ENCODE measurements at regions not wholly inside any gene's neighbourhood (a gene's known extent, or its start where the extent isn't known, plus 50 kb on each side); places are given as distances from the start of the nearest gene placed in this dataset.

- DNase-seq (ENCODE audit: low read depth): no peak
- no peak overlapping the region for H3K4me3 ChIP-seq (ENCODE audit: low read length)
- TF ChIP-seq, protein P1, sequence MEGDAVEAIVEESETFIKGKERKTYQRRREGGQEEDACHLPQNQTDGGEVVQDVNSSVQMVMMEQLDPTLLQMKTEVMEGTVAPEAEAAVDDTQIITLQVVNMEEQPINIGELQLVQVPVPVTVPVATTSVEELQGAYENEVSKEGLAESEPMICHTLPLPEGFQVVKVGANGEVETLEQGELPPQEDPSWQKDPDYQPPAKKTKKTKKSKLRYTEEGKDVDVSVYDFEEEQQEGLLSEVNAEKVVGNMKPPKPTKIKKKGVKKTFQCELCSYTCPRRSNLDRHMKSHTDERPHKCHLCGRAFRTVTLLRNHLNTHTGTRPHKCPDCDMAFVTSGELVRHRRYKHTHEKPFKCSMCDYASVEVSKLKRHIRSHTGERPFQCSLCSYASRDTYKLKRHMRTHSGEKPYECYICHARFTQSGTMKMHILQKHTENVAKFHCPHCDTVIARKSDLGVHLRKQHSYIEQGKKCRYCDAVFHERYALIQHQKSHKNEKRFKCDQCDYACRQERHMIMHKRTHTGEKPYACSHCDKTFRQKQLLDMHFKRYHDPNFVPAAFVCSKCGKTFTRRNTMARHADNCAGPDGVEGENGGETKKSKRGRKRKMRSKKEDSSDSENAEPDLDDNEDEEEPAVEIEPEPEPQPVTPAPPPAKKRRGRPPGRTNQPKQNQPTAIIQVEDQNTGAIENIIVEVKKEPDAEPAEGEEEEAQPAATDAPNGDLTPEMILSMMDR (conservative IDR thresholded peaks at IDR 0.05; ENCODE audit: low read length): no peak
These were observed 69.5 kb upstream of the IER5L start for GRCh38 chr9:129247285-129248153.

DNA sequence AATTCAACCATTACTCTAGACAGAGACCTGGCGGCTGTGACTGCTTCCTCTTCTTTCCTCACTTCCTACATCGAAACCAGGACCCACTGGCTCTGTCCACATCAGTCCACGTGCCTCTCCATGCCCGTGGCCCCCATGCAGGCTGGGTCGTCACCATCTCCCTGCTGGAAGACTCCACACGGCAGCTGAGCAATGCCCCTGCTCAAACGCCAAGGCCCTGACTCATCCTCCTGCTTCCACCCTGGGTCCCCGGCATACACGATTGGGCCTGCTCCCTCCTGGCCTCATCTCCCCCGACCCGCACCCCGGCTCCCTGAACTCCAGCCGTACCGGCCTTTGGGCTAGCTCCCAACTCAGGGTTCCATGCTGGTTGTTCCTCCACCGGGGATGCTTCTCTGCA, 67.2 kb upstream of the IER5L start:
- no peak for DNase-seq (ENCODE audit: low read depth)

GRCh38 chr9:129242971-129243561, 65.0 kb upstream of the IER5L start:
- TF ChIP-seq, protein P1 (conservative IDR thresholded peaks at IDR 0.05; ENCODE audit: low read length): peak; percentile 19
- DNase-seq (ENCODE audit: low read depth): peak; percentile 72
- no peak overlapping the region for H3K4me3 ChIP-seq (ENCODE audit: low read length)

More for the DNA sequence above, 67.2 kb upstream of the IER5L start:
- TF ChIP-seq, protein P1 (conservative IDR thresholded peaks at IDR 0.05; ENCODE audit: low read length): no peak
- no peak overlapping the region for H3K4me3 ChIP-seq (ENCODE audit: low read length)

DNA sequence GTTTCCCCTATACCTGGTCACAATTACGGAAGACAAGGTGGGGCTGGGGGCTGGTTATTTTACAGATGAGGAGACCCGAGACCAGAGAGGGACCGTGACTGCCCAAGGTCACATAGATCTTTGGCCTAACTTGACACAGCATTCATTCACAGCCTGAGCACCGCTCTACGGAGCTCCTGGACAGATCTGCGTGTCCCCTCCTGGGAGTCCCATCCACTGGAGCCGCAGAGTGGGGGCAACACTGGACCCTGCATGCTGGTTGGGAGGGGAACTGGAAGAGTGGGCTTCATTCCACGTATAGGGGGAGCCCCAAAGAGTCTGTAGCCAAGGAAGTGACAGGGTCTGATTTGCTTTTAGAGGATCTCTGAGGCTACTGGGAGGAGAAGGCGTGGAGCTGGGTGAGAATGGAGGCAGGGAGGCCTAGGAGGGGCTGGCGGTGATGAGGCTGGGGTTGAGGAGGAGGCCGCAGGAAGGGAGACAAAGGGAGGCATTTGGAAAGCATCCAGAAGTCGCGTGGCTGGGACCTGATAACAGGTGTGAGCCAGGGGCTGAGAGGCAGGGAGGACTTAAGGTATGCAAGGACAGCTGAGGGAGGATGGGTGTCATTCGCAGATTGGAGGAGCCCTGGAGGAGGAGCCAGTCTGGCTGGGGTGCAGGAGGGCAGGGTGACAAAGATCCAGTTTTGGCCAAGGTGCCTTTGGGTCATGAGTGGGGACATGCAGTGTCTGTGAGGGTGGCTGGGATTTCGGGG, 64.3 kb upstream of the IER5L start:
- no peak for DNase-seq (ENCODE audit: low read depth)
- no peak overlapping the region for H3K4me3 ChIP-seq (ENCODE audit: low read length)
- TF ChIP-seq, protein P1 (conservative IDR thresholded peaks at IDR 0.05; ENCODE audit: low read length): no peak

DNA sequence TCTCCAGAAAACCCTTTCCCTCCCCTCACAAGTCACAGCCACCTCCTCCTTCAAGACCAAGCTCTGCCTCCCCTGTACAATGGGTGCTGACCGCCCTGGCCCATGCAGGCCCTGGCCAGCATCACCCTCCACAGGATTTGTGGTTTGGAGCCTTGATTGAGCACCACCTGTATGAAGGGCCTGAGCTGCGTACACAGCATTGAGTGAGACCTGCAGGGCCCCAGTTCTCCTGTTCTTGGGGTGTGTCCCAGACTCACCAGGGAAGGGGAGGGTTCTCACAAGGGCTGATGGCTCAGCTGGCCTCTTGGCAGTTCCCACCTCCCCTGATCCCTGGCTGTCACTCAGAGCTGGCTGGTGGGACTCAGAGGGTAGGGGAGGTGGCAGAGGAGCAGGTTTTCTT, 63.7 kb upstream of the IER5L start:
- H3K4me3 ChIP-seq (ENCODE audit: low read length): no peak overlapping the region
- no peak for DNase-seq (ENCODE audit: low read depth)
- TF ChIP-seq, protein P1 (conservative IDR thresholded peaks at IDR 0.05; ENCODE audit: low read length): no peak

DNA sequence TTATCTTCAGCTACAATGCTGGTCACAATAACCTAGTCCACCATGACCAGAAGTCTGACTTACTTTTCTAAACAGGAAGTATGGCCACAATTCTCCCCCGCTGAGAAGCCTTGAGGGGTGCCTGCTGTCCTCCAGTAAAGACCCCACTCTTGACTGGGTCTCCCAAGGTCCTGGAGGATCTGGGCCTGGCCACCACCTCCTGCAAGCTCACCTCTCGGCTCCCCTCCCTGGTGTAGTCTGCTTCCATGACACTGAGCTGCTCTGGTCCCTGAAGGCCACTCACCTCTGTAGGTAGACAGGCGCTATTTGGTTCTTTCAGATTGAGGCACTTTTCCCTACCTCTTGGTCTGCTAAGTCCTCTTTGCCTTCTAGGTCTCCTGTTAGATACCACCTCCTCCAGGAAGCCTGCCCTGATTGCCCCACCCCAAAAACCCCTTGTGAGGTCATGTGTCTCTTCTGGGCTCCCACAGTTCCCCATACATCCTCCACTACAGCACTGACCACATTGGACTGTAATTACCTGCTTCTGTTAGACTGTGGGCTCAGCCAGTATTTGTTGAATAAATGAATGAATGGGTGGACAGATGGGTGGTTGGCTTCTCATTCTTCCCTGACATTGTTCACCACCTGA, 62.6 kb upstream of the IER5L start:
- DNase-seq (ENCODE audit: low read depth): no peak
- TF ChIP-seq, protein P1 (conservative IDR thresholded peaks at IDR 0.05; ENCODE audit: low read length): no peak

More for the DNA sequence above, 62.6 kb upstream of the IER5L start:
- H3K4me3 ChIP-seq (ENCODE audit: low read length): no peak overlapping the region
